Bronchial epithelial cell (primary cell): ENCODE measurements at regions not wholly inside any gene's neighbourhood (a gene's known extent, or its start where the extent isn't known, plus 50 kb on each side); places are given as distances from the start of the nearest gene placed in this dataset.
"Not testable (repeated sequence)": the region's sequence is repeated elsewhere in the genome, so short reads cannot be mapped to it uniquely, and the experiment has no call there.

Source experiments
- DNase-seq: peaks from one replicate; pipeline ENCODE4 v3.0.0-alpha.2; 2010; ENCODE audit warnings: low read depth
- FAIRE-seq: peaks from 2 replicates; lab custom pipeline; 2011; peaks lifted over from hg19 to GRCh38; lab: Jason Lieb, UNC
- H3K27me3 ChIP-seq: 2 replicates; pipeline ENCODE4 v1.5.1; 2011; ENCODE audit warnings: low read length; ENCODE audit not compliant: control insufficient read depth, insufficient read depth
- H3K36me3 ChIP-seq: 2 replicates; pipeline ENCODE4 v1.5.1; 2011; ENCODE audit warnings: low read length; ENCODE audit not compliant: control insufficient read depth, insufficient read depth
- H3K4me3 ChIP-seq: 2 replicates; pipeline ENCODE4 v1.5.1; 2011; ENCODE audit warnings: mild to moderate bottlenecking, low read depth, low read length, control low read depth
- CTCF ChIP-seq: IDR thresholded peaks from 2 replicates; pipeline ENCODE4 v1.5.1; 2011; ENCODE audit warnings: mild to moderate bottlenecking, moderate library complexity, low read length, control low read depth, inconsistent platforms; ENCODE audit not compliant: insufficient read depth, severe bottlenecking

DNA sequence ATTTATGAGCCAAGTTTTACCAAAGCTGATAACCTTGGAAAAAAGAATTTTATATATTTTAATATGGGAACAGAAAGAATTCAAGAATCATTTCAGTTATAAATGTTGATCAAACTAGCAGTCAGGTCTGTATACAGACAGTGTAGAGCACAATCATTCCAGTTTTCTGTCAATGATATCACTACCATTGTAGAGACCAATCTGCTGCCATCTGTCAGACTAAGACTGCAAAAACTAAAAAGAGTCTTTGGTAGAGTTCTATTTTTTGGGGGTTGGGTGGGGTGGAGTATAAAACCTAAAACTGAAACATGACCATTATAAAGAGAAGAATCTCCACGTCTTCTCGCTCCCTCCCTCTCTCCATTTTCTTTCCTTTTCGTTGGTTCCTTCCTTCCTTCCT lies 204.7 kb upstream of the UBE2E3 start:
- no peaks in the 10 kb centered on the region for H3K27me3 ChIP-seq

GRCh38 chr2:180765316-180765715 lies 215.1 kb upstream of the UBE2E3 start:
- H3K4me3 ChIP-seq, FAIRE-seq, H3K27me3 ChIP-seq, DNase-seq, H3K36me3 ChIP-seq: not testable (repeated sequence)

More for the DNA sequence above, 204.7 kb upstream of the UBE2E3 start:
- no peak for FAIRE-seq
- no peak for TF ChIP-seq CTCF
- H3K36me3 ChIP-seq: no peaks in the 10 kb centered on the region
- no peak for DNase-seq
- H3K4me3 ChIP-seq: no peak overlapping the region

DNA sequence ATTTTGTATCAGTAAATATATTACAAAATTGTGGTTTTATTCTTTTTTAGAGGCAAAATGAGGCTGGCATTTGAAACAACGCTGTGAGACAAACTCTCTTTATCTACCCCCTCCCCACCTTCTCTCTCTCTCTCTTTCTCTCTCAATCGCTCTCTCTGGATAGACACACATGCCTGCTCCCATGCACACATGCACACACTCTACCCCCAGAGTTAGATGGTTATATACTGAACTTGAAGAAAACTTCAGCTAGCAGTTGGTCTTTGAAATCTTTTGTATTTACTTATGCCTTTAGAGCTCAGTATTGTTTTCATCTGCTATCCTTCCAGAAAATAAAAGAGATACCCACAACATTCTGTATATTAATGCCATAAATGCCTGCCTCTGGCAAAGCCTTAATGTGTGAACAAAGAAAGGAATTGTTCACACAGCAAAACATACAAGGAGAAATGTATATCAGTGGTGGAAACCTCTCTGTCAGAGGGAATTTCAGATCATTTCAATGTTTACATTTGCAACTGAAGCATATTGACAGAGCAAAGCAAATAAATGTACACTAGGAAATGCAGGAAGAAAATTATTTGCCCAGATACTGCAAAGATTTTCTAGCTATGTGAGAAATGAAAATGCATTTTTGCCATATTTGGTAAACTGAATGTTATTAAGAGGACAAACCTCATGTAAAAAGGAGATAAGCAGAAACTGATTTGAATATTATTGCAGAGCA lies 217.0 kb upstream of the UBE2E3 start:
- TF ChIP-seq CTCF: no peak
- FAIRE-seq (no peak), DNase-seq (no peak)
- Histone ChIP-seq H3K4me3 (no peak overlapping the region), H3K27me3 (no peaks in the 10 kb centered on the region), H3K36me3 (no peaks in the 10 kb centered on the region)

DNA sequence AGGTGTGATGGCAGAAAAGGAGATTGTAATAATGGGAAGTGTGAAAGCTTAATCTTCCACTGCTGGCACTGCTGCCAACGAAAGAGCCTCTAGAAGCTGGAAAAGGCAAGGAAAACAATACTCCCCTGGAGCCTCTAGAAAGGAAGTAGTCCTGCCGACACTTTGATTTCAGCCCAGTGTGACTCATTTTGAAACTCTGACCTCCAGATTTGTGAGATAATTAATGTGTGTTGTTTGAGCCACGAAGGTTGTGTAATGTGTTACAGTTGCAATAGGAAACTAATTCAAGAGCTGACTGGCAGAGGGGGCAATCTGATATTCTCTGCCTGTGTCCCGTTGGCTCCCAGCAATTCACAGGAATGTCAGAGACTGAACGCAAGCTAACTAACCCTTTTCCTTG lies 219.2 kb upstream of the UBE2E3 start:
- peak; percentile 70 for DNase-seq
- Histone ChIP-seq H3K4me3 (no peak overlapping the region), H3K27me3 (no peaks in the 10 kb centered on the region), H3K36me3 (no peaks in the 10 kb centered on the region)
- FAIRE-seq: peak; percentile 18
- TF ChIP-seq CTCF: no peak

- FAIRE-seq (no peak), DNase-seq (no peak)
- no peaks in the 10 kb centered on the region for H3K36me3 ChIP-seq
- H3K27me3 ChIP-seq: no peaks in the 10 kb centered on the region
- no peak for TF ChIP-seq CTCF
- H3K4me3 ChIP-seq: no peak overlapping the region
Measured at GRCh38 chr2:180759631-180760030, 220.8 kb upstream of the UBE2E3 start.

DNA sequence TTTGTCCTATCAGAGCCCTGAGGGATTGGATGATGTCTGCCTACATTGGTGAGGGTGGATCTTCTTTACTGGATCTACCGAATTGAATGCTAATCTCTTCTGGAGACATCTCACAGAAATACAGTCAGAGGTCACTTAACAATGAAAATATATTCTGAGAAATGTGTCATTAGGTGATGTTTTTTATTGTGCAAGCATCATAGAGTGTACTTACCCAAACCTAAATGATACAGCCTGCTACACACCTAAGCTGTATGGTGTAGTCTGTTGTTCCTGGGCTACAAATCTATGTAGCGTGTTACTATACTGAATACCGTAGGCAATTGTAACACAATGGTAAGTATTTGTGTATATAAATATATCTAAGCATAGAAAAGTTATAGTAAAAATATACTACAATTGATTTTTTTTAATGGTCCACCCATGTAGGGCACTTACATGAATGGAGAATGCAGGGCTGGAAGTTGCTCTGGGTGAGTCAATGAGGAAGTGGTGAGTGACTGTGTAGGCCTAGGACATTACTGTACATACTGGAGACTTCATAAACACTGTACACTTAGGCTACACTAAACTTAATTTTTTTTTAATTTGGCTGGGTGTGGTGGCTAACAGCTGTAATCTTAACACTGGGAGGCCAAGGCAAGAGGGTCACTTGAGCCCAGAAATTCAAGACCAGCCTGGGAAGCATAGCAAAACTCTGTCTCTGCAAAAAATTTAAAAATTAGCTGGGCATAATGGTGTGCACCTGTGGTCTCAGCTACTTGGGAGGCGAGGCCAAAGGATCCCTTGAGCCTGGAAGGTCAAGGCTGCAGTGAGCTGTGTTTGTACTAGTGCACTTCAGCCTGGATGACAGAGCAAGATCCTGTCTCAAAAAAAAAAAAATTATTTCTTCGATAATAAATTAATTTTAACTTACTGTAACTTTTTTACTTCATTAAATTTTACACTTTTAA lies 226.3 kb upstream of the UBE2E3 start:
- H3K36me3 ChIP-seq: no peaks in the 10 kb centered on the region
- FAIRE-seq (no peak), DNase-seq (peak; percentile 89)
- no peak overlapping the region for H3K4me3 ChIP-seq
- no peak for TF ChIP-seq CTCF
- no peaks in the 10 kb centered on the region for H3K27me3 ChIP-seq
